ENCODE measurements at regions not wholly inside any gene's neighbourhood (a gene's known extent, or its start where the extent isn't known, plus 50 kb on each side); places are given as distances from the start of the nearest gene placed in this dataset.

- Histone ChIP-seq H3K4me2 (ENCODE audit: low read length) (no peak overlapping the region), H3K27ac (ENCODE audit: low read length) (no peak overlapping the region), H3K36me3 (ENCODE audit: insufficient read depth, low read length) (no peaks in the 10 kb centered on the region), H3K79me2 (replicated peaks; ENCODE audit: insufficient read depth, low read length) (no peaks in the 10 kb centered on the region), H2AFZ (ENCODE audit: low read depth, low read length) (no peak overlapping the region), H3K9ac (ENCODE audit: low read length) (no peak overlapping the region), H3K27me3 (ENCODE audit: insufficient read depth, low read depth, low read length) (no peaks in the 10 kb centered on the region), H3K9me2 (ENCODE audit: insufficient read depth, low read length) (no peaks in the 10 kb centered on the region), H4K20me1 (ENCODE audit: insufficient read depth) (no peaks in the 10 kb centered on the region), H3F3A (ENCODE audit: insufficient read depth, low read length, poor library complexity, severe bottlenecking) (no peaks in the 10 kb centered on the region), H3K9me3 (ENCODE audit: low read length) (no peaks in the 10 kb centered on the region), H3K4me3 (ENCODE audit: low read length) (no peak overlapping the region)
- TF ChIP-seq MXI1 (conservative IDR thresholded peaks at IDR 0.05; ENCODE audit: poor library complexity, severe bottlenecking) (no peak), RAD21 (conservative IDR thresholded peaks at IDR 0.05) (no peak), EZH2 (IDR thresholded peaks at IDR 0.05; ENCODE audit: borderline replicate concordance, insufficient read depth, low read length, poor library complexity, severe bottlenecking) (no peak), CTCF (IDR thresholded peaks at IDR 0.05; ENCODE audit: poor library complexity, severe bottlenecking) (no peak), SMC3 (conservative IDR thresholded peaks at IDR 0.05; ENCODE audit: poor library complexity) (no peak), POLR2AphosphoS5 (IDR thresholded peaks at IDR 0.05) (no peak), EP300 (conservative IDR thresholded peaks at IDR 0.05; ENCODE audit: poor library complexity, severe bottlenecking) (no peak), TAF1 (IDR thresholded peaks at IDR 0.05; ENCODE audit: low read depth) (no peak)
- TF ChIP-seq, protein P1, sequence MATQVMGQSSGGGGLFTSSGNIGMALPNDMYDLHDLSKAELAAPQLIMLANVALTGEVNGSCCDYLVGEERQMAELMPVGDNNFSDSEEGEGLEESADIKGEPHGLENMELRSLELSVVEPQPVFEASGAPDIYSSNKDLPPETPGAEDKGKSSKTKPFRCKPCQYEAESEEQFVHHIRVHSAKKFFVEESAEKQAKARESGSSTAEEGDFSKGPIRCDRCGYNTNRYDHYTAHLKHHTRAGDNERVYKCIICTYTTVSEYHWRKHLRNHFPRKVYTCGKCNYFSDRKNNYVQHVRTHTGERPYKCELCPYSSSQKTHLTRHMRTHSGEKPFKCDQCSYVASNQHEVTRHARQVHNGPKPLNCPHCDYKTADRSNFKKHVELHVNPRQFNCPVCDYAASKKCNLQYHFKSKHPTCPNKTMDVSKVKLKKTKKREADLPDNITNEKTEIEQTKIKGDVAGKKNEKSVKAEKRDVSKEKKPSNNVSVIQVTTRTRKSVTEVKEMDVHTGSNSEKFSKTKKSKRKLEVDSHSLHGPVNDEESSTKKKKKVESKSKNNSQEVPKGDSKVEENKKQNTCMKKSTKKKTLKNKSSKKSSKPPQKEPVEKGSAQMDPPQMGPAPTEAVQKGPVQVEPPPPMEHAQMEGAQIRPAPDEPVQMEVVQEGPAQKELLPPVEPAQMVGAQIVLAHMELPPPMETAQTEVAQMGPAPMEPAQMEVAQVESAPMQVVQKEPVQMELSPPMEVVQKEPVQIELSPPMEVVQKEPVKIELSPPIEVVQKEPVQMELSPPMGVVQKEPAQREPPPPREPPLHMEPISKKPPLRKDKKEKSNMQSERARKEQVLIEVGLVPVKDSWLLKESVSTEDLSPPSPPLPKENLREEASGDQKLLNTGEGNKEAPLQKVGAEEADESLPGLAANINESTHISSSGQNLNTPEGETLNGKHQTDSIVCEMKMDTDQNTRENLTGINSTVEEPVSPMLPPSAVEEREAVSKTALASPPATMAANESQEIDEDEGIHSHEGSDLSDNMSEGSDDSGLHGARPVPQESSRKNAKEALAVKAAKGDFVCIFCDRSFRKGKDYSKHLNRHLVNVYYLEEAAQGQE (IDR thresholded peaks at IDR 0.05; ENCODE audit: borderline replicate concordance), result no peak
Observed at GRCh38 chr4:81574991-81575390, 103.3 kb upstream of the RASGEF1B start.

GRCh38 chr4:81573840-81574239 lies 102.1 kb upstream of the RASGEF1B start:
- TF ChIP-seq TAF1 (IDR thresholded peaks at IDR 0.05; ENCODE audit: low read depth), result no peak
- TF ChIP-seq MXI1 (conservative IDR thresholded peaks at IDR 0.05; ENCODE audit: poor library complexity, severe bottlenecking), result no peak
- TF ChIP-seq RAD21 (conservative IDR thresholded peaks at IDR 0.05), result no peak
- TF ChIP-seq, protein P1 (IDR thresholded peaks at IDR 0.05; ENCODE audit: borderline replicate concordance), result no peak
- no peaks in the 10 kb centered on the region for H3K79me2 ChIP-seq (replicated peaks; ENCODE audit: insufficient read depth, low read length)

More at GRCh38 chr4:81573840-81574239, 102.1 kb upstream of the RASGEF1B start:
- Histone ChIP-seq H3K9me2 (ENCODE audit: insufficient read depth, low read length) (no peaks in the 10 kb centered on the region), H3K9me3 (ENCODE audit: low read length) (no peaks in the 10 kb centered on the region), H3K36me3 (ENCODE audit: insufficient read depth, low read length) (no peaks in the 10 kb centered on the region), H2AFZ (ENCODE audit: low read depth, low read length) (no peak overlapping the region), H3K9ac (ENCODE audit: low read length) (no peak overlapping the region), H3K27me3 (ENCODE audit: insufficient read depth, low read depth, low read length) (no peaks in the 10 kb centered on the region), H3F3A (ENCODE audit: insufficient read depth, low read length, poor library complexity, severe bottlenecking) (no peaks in the 10 kb centered on the region), H4K20me1 (ENCODE audit: insufficient read depth) (no peaks in the 10 kb centered on the region), H3K4me2 (ENCODE audit: low read length) (no peak overlapping the region), H3K4me3 (ENCODE audit: low read length) (no peak overlapping the region), H3K27ac (ENCODE audit: low read length) (no peak overlapping the region)
